ENCODE measurements at regions not wholly inside any gene's neighbourhood (a gene's known extent, or its start where the extent isn't known, plus 50 kb on each side); places are given as distances from the start of the nearest gene placed in this dataset.

DNA sequence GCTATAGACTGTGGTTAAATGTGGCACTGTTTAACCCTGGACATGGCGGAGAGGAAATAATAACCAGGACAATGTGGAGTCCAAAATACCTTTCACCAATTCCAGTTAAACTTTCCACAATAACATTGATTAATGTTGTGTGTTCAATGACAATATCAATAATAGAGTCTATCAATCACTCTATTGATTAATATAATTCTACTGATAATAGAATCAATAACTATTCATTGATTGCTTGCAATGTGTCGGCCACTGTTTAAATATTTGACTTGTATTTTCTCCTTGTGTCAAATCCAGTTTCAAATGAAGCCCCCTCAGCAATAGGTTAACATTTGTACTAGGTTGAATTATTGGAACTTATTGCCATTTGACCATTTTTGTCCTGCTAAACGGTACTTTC lies 187.0 kb downstream of the PTPN20 start:
- no peak for TF ChIP-seq CTCF (IDR thresholded peaks at IDR 0.05)
- no peak for TF ChIP-seq POLR2A (IDR thresholded peaks at IDR 0.05)
